GM12878 (cell line): ENCODE measurements at regions not wholly inside any gene's neighbourhood (a gene's known extent, or its start where the extent isn't known, plus 50 kb on each side); places are given as distances from the start of the nearest gene placed in this dataset.

Experiments used
- ATF7 ChIP-seq: fragments of 450-650 bp; IDR thresholded peaks from 2 replicates; pipeline ENCODE4 v1.6.1; 2016; ENCODE audit warnings: low read depth, mild to moderate bottlenecking
- BCL11A ChIP-seq: IDR thresholded peaks from 2 replicates; pipeline ENCODE4 v1.6.1; 2011; ENCODE audit warnings: low read depth, low read length
- CBFB ChIP-seq: IDR thresholded peaks from 2 replicates; pipeline ENCODE4 v1.6.1; 2016; ENCODE audit warnings: antibody characterized with exemption, low read depth
- CREM ChIP-seq: IDR thresholded peaks from 2 replicates; pipeline ENCODE4 v1.6.1; 2014; ENCODE audit warnings: antibody characterized with exemption, low read depth
- IKZF1 ChIP-seq: fragments of 450-650 bp; conservative IDR thresholded peaks from 2 replicates; pipeline ENCODE4 v1.6.1; 2017; ENCODE audit warnings: antibody characterized with exemption, mild to moderate bottlenecking
- IKZF2 ChIP-seq, 2 experiments: fragments of 450-650 bp; IDR thresholded peaks; 2 replicates each; pipeline ENCODE4 v1.6.1; 2017; ENCODE audit warnings: mild to moderate bottlenecking in 2 of 2, moderate library complexity in 2 of 2
- MYB ChIP-seq: fragments of 150-350 bp; IDR thresholded peaks from 2 replicates; pipeline ENCODE4 v1.6.1; 2014; ENCODE audit warnings: mild to moderate bottlenecking, low read depth, low read length, borderline replicate concordance
- NR2F1 ChIP-seq: fragments of 450-650 bp; conservative IDR thresholded peaks from 2 replicates; pipeline ENCODE4 v1.6.1; 2017; ENCODE audit warnings: mild to moderate bottlenecking
- PRDM15 ChIP-seq: fragments of 450-650 bp; formaldehyde crosslinking; IDR thresholded peaks from 2 replicates; pipeline ENCODE4 v1.4.0; 2020; ENCODE audit warnings: mild to moderate bottlenecking, moderate library complexity
- RELB ChIP-seq: fragments of 450-650 bp; IDR thresholded peaks from 2 replicates; pipeline ENCODE4 v1.6.1; 2017; ENCODE audit warnings: low read depth, mild to moderate bottlenecking, moderate library complexity
- SRF ChIP-seq, 2 experiments: IDR thresholded peaks; 2 replicates each; pipeline ENCODE4 v1.6.1; 2011; ENCODE audit warnings: low read depth in 2 of 2, low read length in 2 of 2, mild to moderate bottlenecking in 1 of 2, moderate library complexity in 1 of 2

DNA sequence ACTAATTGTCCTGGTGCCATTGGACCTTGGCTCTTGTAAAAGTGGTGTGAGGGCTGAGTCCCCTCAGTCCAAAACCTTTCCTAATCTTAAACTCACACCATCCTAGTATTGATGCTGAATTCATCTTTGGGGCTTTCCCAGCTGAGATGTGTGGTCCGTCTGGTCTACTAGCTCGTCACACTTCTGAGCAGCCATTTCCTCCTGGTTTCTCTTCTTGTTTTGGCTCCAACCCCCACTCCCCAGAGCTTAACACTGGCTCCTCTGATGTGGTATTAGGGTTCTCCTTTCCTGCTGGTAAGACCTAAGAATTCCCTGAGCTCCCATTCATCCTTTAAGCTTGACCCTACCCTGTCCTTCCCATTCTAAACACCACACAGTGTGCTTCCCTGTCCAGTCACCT lies 900.6 kb downstream of the VRK1 start (continued):
- TF ChIP-seq MYB (no peak), NR2F1 (no peak), PRDM15 (no peak), ATF7 (0 out of 2 replicates have a peak, but pooled peaks have one; percentile 16), SRF (IDR thresholded peaks at IDR 0.05; ENCODE audit: low read depth in 2 of 2, low read length in 2 of 2) (no peak), CREM (peak; percentile 41; the same call in 1 of the 2 replicates), IKZF1 (peak; percentile 72), IKZF2 (IDR thresholded peaks at IDR 0.05) (peak; percentile 87 to 89), RELB (peak; percentile 59), BCL11A (peak; percentile 19; the same call in 1 of the 2 replicates), CBFB (0 out of 2 replicates have a peak, but pooled peaks have one; percentile 26)
